ENCODE measurements at regions not wholly inside any gene's neighbourhood (a gene's known extent, or its start where the extent isn't known, plus 50 kb on each side); places are given as distances from the start of the nearest gene placed in this dataset.

- H4K20me1 ChIP-seq (replicated peaks; ENCODE audit: control insufficient read depth, insufficient read depth, low read length) = no peaks in the 10 kb centered on the region
- H3K9me1 ChIP-seq (ENCODE audit: control insufficient read depth, insufficient read depth, low read length) = no peaks in the 10 kb centered on the region
- BruUV-seq (replicated peaks) = no TSS peak
- WGBS (ENCODE audit: insufficient coverage, low coverage, missing lambda C conversion rate) = 4% methylated on average over 5 of the region's 5 CpGs
- TF ChIP-seq YY1 (IDR thresholded peaks at IDR 0.05; ENCODE audit: borderline replicate concordance in 1 of 3, control insufficient read depth in 1 of 3, extremely low read depth in 1 of 3, insufficient read depth in 3 of 3, insufficient read length in 1 of 3, insufficient replicate concordance in 2 of 3, low read depth in 1 of 3, low read length in 2 of 3) (no peak), ZNF518B (CRISPR knock-in tag; IDR thresholded peaks at IDR 0.05) (no peak), STAT5A (IDR thresholded peaks at IDR 0.05; ENCODE audit: borderline replicate concordance, low read length) (no peak), ZBTB8A (IDR thresholded peaks at IDR 0.05; ENCODE audit: partially characterized antibody) (no peak), ELF4 (CRISPR knock-in tag; IDR thresholded peaks at IDR 0.05) (no peak), MLX (CRISPR knock-in tag; conservative IDR thresholded peaks at IDR 0.05) (no peak), ZNF436 (CRISPR knock-in tag; IDR thresholded peaks at IDR 0.05) (no peak), PURB (CRISPR knock-in tag; IDR thresholded peaks at IDR 0.05; ENCODE audit: low read depth) (no peak), TFE3 (CRISPR knock-in tag; IDR thresholded peaks at IDR 0.05) (no peak), GTF2E2 (tag; IDR thresholded peaks at IDR 0.05) (no peak), CREB3 (tag; conservative IDR thresholded peaks at IDR 0.05; ENCODE audit: low read depth) (no peak), SIN3B (IDR thresholded peaks at IDR 0.05; ENCODE audit: low read depth) (no peak)
- no peaks in the 10 kb centered on the region; a peak in 2 of 5 replicates for H3K27me3 ChIP-seq (ENCODE audit: control insufficient read depth in 2 of 2, insufficient read depth in 2 of 2, low read length in 2 of 2)
- H3K36me3 ChIP-seq (ENCODE audit: control insufficient read depth, insufficient read depth, low read length) = no peaks in the 10 kb centered on the region
- ChIA-PET POLR2A (interaction anchor here (1.2 kb wide), 1 partner anchor 22 kb away, joined by 4 read pairs; no protein-coding TSS in a partner anchor), CTCF (ENCODE audit: low intra/inter-chr PET ratio) (no interaction called here)
- no peak overlapping the region for H3K27ac ChIP-seq (ENCODE audit: extremely low read depth, low read depth, low read length)
- no peaks in the 10 kb centered on the region for H3K4me1 ChIP-seq (replicated peaks in 1 of 2; ENCODE audit: control insufficient read depth in 2 of 2, insufficient read depth in 2 of 2, low read length in 2 of 2)
- intact Hi-C loops (cut with micrococcal nuclease) = no loop called here
- no peaks in the 10 kb centered on the region for H3K9me3 ChIP-seq (replicated peaks; ENCODE audit: control insufficient read depth, insufficient read depth, low read depth, low read length)
- H3K9ac ChIP-seq (ENCODE audit: insufficient read depth in 1 of 2, low read depth in 2 of 2, low read length in 2 of 2) = no peak overlapping the region
- in situ Hi-C loops (cut with MboI) = no loop called here
- no peak for DNase-seq (ENCODE audit: extremely low read depth in 1 of 4, low spot score in 3 of 4)
- H3K4me2 ChIP-seq (ENCODE audit: insufficient read depth, low read length) = no peak overlapping the region
- H2AFZ ChIP-seq (ENCODE audit: low read depth, low read length) = no peak overlapping the region
- FAIRE-seq = no peak
- no peak overlapping the region for H3K4me3 ChIP-seq
- H3K79me2 ChIP-seq (ENCODE audit: control insufficient read depth, insufficient read depth, low read length) = no peaks in the 10 kb centered on the region
- no peak for ATAC-seq
Measured at GRCh38 chr1:192926736-192927135, 117.9 kb downstream of the RGS2 start.

All from K562 (cell line).